ENCODE measurements at regions not wholly inside any gene's neighbourhood (a gene's known extent, or its start where the extent isn't known, plus 50 kb on each side); places are given as distances from the start of the nearest gene placed in this dataset.

DNA sequence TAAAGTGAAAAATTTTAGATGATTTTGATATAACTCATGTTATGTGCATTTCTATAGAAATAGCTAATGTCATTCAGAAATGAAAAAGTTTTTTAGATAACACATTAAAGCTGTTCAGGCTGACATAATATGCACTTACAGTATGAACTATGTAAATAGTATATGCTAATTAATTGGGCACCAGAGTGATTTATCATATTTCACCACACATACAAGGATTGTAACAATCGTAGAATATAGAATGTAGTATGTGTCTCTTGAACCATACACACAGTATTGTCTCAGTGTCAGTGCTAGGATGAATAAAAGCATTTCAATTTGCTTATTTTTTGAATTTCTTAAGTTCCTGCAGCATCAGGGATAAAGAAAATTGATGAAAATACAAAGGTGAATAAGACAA lies 710.0 kb downstream of the OTOL1 start:
- Histone ChIP-seq H2BK12ac (ENCODE audit: insufficient read length, low read depth, low read length) (no peak overlapping the region), H3K23ac (ENCODE audit: insufficient read length, low read depth, low read length) (no peak overlapping the region), H2BK5ac (ENCODE audit: insufficient read length, low read length) (no peak overlapping the region), H4K8ac (replicated peaks; ENCODE audit: insufficient read length, low read depth, low read length) (no peak overlapping the region), H3K4me1 (ENCODE audit: insufficient read depth, low read length) (no peaks in the 10 kb centered on the region; the same call in 1 of the 2 replicates), H3T11ph (ENCODE audit: low read length) (no peak overlapping the region), H2AK5ac (ENCODE audit: insufficient read length, low read length) (no peak overlapping the region), H3K4ac (ENCODE audit: low read depth, low read length) (no peak overlapping the region), H3K56ac (ENCODE audit: insufficient read length, low read depth, low read length) (no peak overlapping the region), H2BK15ac (ENCODE audit: low read depth, low read length) (no peak overlapping the region), H4K91ac (ENCODE audit: insufficient read length, low read depth, low read length) (no peak overlapping the region), H3K9me3 (ENCODE audit: control insufficient read depth, low read depth, low read length) (no peaks in the 10 kb centered on the region), H2BK20ac (ENCODE audit: low read depth, low read length, poor library complexity, severe bottlenecking) (no peak overlapping the region), H3K9ac (ENCODE audit: extremely low read depth, insufficient read length, low read length) (no peak overlapping the region), H2BK120ac (ENCODE audit: low read depth, low read length, poor library complexity, severe bottlenecking) (no peak overlapping the region), H3K79me1 (ENCODE audit: insufficient read depth, low read depth, low read length, poor library complexity, severe bottlenecking) (no peaks in the 10 kb centered on the region), H4K5ac (ENCODE audit: insufficient read length, low read depth, low read length) (no peak overlapping the region), H3K14ac (ENCODE audit: insufficient read depth, low read length) (no peak overlapping the region), H3K27ac (ENCODE audit: insufficient read length, low read depth, low read length) (no peak overlapping the region), H4K20me1 (ENCODE audit: control insufficient read depth, insufficient read depth, insufficient read length) (no peaks in the 10 kb centered on the region), H3K23me2 (ENCODE audit: insufficient read length, low read depth, low read length, poor library complexity, severe bottlenecking) (no peaks in the 10 kb centered on the region), H3K4me2 (ENCODE audit: insufficient read depth, insufficient read length, low read length) (no peak overlapping the region), H3K27me3 (ENCODE audit: insufficient read depth, low read length) (no peaks in the 10 kb centered on the region), H3K18ac (ENCODE audit: insufficient read length, low read depth, low read length) (no peak overlapping the region), H2AFZ (ENCODE audit: low read length) (no peak overlapping the region), H3K79me2 (ENCODE audit: insufficient read depth, low read length) (no peaks in the 10 kb centered on the region)
- no peaks in the 10 kb centered on the region for H3K36me3 Mint-ChIP-seq (ENCODE audit: insufficient read depth in 1 of 3, low read depth in 3 of 3)
- no peaks in the 10 kb centered on the region for H3K27me3 Mint-ChIP-seq (ENCODE audit: low read depth)
- no peak for TF ChIP-seq CTCF (conservative IDR thresholded peaks at IDR 0.05)
- H3K27ac Mint-ChIP-seq, result no peak overlapping the region
- H3K4me1 Mint-ChIP-seq, result peaks cover 0 to 5% of the 10 kb centered on the region in 2 experiments; a peak in 1 of 4 replicates
- H3K4me3 Mint-ChIP-seq, result no peak overlapping the region
- H3K9me3 Mint-ChIP-seq, result no peaks in the 10 kb centered on the region
- DNase-seq, result no peak
- WGBS (ENCODE audit: extremely low coverage, insufficient read length, low lambda C conversion rate), result no CpG with 5 or more reads among the region's 1 CpG

Data from H9 (cell line).